GM12872 (cell line): ENCODE measurements at regions not wholly inside any gene's neighbourhood (a gene's known extent, or its start where the extent isn't known, plus 50 kb on each side); places are given as distances from the start of the nearest gene placed in this dataset.

Source experiments
- TF ChIP-seq, protein P1 (sequence below): IDR thresholded peaks from 3 replicates; pipeline ENCODE4 v1.5.1; 2011; ENCODE audit warnings: low read depth, mild to moderate bottlenecking, low read length, moderate library complexity; ENCODE audit not compliant: insufficient read depth

- TF ChIP-seq, protein P1, sequence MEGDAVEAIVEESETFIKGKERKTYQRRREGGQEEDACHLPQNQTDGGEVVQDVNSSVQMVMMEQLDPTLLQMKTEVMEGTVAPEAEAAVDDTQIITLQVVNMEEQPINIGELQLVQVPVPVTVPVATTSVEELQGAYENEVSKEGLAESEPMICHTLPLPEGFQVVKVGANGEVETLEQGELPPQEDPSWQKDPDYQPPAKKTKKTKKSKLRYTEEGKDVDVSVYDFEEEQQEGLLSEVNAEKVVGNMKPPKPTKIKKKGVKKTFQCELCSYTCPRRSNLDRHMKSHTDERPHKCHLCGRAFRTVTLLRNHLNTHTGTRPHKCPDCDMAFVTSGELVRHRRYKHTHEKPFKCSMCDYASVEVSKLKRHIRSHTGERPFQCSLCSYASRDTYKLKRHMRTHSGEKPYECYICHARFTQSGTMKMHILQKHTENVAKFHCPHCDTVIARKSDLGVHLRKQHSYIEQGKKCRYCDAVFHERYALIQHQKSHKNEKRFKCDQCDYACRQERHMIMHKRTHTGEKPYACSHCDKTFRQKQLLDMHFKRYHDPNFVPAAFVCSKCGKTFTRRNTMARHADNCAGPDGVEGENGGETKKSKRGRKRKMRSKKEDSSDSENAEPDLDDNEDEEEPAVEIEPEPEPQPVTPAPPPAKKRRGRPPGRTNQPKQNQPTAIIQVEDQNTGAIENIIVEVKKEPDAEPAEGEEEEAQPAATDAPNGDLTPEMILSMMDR = no peak
Measured at GRCh38 chr18:37659906-37660305, 94.3 kb upstream of the CELF4 start.

- TF ChIP-seq, protein P1 = no peak
Measured at GRCh38 chr18:37658894-37659293, 93.3 kb upstream of the CELF4 start.

DNA sequence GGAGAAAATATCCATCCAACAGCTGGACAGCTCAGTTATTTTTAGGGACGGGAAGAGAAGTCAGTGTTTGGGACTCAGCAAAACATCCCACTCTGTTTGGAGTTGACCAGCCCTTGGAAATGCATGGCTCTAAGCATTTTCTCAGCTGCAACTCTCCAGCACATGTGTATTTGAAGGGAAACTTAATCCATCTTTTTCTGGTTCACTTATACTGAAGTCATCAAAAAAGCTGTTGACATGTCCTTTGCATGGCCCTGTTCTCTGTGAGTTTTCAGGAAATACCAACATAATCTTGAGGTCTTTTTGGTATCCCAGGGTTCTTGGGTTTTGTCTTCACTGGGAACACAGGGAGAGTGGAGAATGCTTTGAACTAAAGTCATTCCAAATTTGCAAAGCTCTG is 91.9 kb upstream of the CELF4 start:
- TF ChIP-seq, protein P1 = no peak

- TF ChIP-seq, protein P1 = no peak
Measured at GRCh38 chr18:37654731-37655369, 89.3 kb upstream of the CELF4 start.

- TF ChIP-seq, protein P1 = no peak
Measured at GRCh38 chr18:37654034-37654433, 88.4 kb upstream of the CELF4 start.

- TF ChIP-seq, protein P1 = no peak
Measured at GRCh38 chr18:37653618-37654017, 88.0 kb upstream of the CELF4 start.

GRCh38 chr18:37649930-37650329 is 84.3 kb upstream of the CELF4 start:
- TF ChIP-seq, protein P1 = no peak
